Embryonic facial prominence (tissue), 1 donor: ENCODE measurements at regions not wholly inside any gene's neighbourhood (a gene's known extent, or its start where the extent isn't known, plus 50 kb on each side); places are given as distances from the start of the nearest gene placed in this dataset.
"Not testable (repeated sequence)": the region's sequence is repeated elsewhere in the genome, so short reads cannot be mapped to it uniquely, and the experiment has no call there.

Source experiments
- DNase-seq: peaks from one replicate; pipeline ENCODE4 v3.0.0-alpha.2; 2016; ENCODE audit errors: extremely low spot score

DNA sequence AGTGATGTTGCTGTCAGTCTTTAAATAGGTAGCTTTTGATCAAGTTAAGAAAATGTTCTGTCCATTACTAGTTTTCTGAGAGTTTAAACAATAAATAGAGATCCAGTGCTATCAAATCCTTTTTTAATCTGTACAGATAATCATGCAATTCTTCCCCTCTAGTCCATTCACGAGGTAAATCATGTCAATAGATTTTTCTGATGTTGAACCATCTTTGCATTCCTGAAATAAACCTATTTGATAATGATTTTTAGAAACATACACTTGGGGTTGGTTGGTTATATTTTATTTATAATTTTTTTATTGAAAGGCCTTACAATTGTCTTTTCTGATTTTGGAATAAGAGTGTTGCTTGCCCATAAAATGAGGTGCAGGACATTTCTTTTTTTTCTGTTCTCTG lies 95.0 kb downstream of the FAM53A start:
- no peak for DNase-seq

- no peak for DNase-seq
These were observed 95.8 kb downstream of the FAM53A start for GRCh38 chr4:1588306-1588705.

GRCh38 chr4:1584498-1584897 lies 99.6 kb downstream of the FAM53A start:
- no peak for DNase-seq

GRCh38 chr4:1583859-1584258 lies 100.3 kb downstream of the FAM53A start:
- no peak for DNase-seq

GRCh38 chr4:1583051-1583785 lies 100.9 kb downstream of the FAM53A start:
- no peak for DNase-seq

DNA sequence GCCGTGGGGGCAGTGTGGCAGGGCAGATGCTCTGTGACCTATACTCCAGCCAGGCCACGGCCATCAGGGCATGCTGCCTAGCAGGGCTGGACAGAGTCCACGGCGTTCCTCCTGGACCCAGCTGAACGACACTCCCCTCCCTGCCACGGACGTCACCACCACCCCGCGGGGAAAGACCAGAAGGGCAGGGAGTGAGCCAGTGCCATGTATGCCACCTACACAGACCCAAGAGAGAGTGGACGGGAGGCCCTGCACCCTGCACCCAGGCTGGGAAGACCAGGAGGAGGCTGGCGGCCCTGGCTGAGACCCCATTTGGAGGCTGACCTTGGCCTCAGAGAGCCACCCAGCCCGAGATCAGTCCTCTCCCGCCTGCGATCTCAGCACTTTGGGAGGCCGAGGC lies 101.9 kb downstream of the FAM53A start:
- DNase-seq = no peak

- DNase-seq = not testable (repeated sequence)
These were observed 102.8 kb downstream of the FAM53A start for GRCh38 chr4:1581164-1581894.

GRCh38 chr4:1580692-1581012 lies 103.5 kb downstream of the FAM53A start:
- DNase-seq = not testable (repeated sequence)

DNA sequence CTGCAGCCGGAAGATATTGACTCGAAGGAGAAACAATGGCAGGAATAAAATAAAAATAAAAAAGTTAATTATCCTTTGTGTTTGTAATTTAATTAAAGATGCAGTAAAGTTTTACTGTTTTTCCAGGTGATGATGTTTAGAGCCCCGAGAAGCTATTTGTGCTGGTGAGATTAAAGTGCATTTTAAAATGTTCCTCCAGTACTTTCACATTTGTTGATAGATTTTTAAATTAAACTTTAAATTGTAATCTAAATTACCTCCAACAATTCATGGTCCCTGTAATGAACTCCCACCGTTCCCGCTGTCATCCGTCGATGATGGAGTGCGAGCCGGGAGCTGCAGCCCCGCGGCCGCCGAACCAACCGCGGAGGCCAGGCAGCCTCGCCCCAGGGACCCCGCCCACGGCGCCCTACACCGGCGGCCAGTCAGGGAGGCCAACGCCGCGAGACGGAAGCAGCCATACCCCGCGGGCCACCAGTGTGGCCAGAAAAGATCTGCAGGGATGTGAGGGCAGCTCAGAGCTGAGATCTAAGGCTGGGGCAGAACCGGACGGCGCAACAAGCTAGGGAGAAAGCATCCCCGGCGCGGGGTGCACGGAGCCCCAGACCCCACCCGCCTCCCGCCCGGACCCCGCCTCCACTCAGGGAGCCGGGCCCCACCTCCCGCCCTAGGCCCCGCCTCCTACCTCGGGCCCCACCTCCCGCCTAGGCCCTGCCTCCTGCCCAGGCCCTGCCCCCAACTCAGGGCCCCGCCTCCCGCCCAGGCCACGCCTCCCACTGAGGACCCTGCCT lies 104.0 kb downstream of the FAM53A start:
- DNase-seq = no peak

- no peak for DNase-seq
These were observed 104.9 kb downstream of the FAM53A start for GRCh38 chr4:1579001-1579900.

DNA sequence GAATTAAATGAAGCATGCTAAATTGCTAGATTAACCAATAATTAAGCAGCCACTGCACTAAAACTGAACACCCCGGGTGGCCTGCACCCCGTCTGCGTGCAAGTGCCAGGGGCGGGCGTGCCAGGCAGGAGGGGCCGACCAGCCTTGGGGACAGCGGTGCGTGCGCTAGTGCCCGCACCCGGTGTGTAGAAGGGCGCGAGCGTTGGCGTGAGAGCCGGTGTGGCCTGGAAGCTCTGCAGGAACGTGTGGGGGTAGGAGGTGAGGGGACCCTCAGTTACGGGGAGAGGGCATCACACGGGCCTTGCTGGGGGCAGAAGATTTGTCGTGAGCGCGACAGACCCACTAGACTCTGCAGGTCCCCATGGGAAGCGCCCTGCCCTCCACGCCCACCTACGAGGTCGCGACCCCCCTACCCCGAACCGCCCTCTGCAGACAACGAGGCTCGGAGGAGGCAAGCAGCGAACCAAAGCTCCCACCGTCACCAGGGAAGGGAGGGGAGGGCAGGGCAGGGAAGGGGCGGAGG lies 105.8 kb downstream of the FAM53A start:
- no peak for DNase-seq

- no peak for DNase-seq
These were observed 106.3 kb downstream of the FAM53A start for GRCh38 chr4:1577822-1578217.

- DNase-seq = no peak
These were observed 106.9 kb downstream of the FAM53A start for GRCh38 chr4:1576961-1577821.

GRCh38 chr4:1576304-1576960 lies 107.7 kb downstream of the FAM53A start:
- DNase-seq = no peak

- DNase-seq = no peak
These were observed 108.5 kb downstream of the FAM53A start for GRCh38 chr4:1575418-1576303.

GRCh38 chr4:1574601-1575417 lies 109.3 kb downstream of the FAM53A start:
- no peak for DNase-seq

DNA sequence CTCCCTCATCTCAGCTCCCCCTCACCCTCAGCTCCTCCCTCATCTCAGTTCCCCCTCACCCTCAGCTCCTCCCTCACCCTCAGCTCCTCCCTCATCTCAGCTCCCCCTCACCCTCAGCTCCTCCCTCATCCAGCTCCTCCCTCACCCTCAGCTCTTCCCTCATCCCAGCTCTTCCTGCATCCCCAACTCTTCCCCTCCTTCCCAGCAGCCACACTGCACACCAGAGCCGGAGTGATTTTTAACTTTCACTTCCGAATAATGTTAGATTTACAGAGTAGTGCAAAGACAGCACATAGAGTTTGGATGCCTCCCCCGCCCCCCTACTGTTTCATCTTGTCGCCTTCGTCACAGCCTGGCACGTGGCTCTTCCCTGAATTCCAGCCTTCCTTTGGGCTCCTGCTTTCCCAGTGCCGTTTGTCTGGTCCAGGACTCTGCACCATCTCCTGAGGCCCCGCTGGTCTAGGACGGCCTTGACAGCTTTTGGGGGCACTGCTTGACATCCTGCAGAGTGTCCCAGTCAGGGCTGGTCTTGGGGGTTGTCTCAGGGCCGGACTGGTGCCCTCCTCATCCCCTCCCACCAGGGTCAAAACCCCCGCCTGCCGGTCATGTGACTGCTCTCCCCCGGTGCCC lies 110.2 kb downstream of the FAM53A start:
- no peak for DNase-seq
